ENCODE measurements at regions not wholly inside any gene's neighbourhood (a gene's known extent, or its start where the extent isn't known, plus 50 kb on each side); places are given as distances from the start of the nearest gene placed in this dataset.

DNA sequence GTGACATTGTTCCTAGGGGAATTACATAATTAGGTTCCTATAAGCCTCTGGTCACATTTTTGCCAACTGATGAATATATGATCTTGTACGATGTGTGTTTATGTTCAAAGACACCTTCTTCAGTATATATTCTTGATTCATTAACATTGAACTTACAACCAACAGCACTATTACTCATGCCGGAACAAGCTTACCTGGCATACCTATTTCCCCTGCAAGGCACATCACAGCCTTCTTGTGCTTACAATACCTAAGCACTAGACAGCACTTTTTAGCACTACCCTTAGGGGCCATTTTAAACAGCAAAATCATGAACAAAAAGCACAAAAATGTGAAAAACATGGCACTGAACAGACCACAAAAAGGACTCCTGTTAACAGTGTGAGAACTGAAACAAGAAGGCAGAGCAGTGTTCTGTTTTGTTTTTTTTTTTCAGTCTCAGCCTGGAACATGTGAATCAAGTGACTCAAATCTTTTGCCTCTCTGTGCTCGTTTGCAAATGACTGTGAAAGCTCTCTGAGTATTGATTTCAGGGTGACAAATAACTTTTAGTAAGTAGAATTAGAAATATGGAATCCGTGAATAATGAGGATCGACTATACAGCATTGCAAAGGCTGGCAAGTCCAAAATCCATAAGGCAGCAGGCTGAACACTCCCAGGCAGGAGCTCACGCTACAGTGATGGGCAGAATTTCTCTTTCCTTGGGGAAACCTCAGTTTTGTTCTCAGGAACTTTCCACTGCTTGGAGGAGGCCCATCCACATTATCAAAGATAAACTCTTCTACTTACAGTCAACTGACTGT is 102.3 kb upstream of the TSHZ2 start:
- DNase-seq: no peak
- in situ Hi-C loops (cut with MboI; ENCODE audit: low pct_unique_long_range_greater_than_20kb, low sequenced_read_pairs): no loop called here

DNA sequence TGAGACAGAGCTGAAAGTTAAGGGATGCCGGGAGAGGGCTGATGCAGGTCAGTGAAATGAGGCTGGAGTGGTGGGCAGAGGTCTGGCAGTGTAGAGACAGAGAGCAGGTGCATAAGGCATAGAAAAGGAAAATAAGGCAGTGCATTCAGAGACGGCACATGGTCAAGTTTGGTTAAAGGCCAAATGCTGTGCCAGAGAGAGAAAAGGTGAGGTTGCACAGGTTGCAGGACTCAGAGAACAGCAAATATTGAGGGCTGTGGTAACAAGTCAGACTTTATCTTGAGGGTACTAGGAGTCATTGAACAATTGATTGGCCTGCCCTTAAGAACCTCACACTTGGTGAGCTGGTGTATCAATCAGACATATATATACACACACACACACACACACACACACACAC is 102.9 kb upstream of the TSHZ2 start:
- DNase-seq: no peak
- in situ Hi-C loops (cut with MboI; ENCODE audit: low pct_unique_long_range_greater_than_20kb, low sequenced_read_pairs): no loop called here

GRCh38 chr20:52867305-52867704 is 104.9 kb upstream of the TSHZ2 start:
- in situ Hi-C loops (cut with MboI; ENCODE audit: low pct_unique_long_range_greater_than_20kb, low sequenced_read_pairs): no loop called here
- no peak for DNase-seq

GRCh38 chr20:52864916-52865605 is 107.1 kb upstream of the TSHZ2 start:
- in situ Hi-C loops (cut with MboI; ENCODE audit: low pct_unique_long_range_greater_than_20kb, low sequenced_read_pairs): no loop called here
- DNase-seq: no peak

- no peak for DNase-seq
- in situ Hi-C loops (cut with MboI; ENCODE audit: low pct_unique_long_range_greater_than_20kb, low sequenced_read_pairs): no loop called here
These were observed 112.8 kb upstream of the TSHZ2 start for GRCh38 chr20:52859156-52859876.

GRCh38 chr20:52852714-52853113 is 119.4 kb upstream of the TSHZ2 start:
- in situ Hi-C loops (cut with MboI; ENCODE audit: low pct_unique_long_range_greater_than_20kb, low sequenced_read_pairs): no loop called here
- DNase-seq: no peak

- no peak for DNase-seq
- in situ Hi-C loops (cut with MboI; ENCODE audit: low pct_unique_long_range_greater_than_20kb, low sequenced_read_pairs): no loop called here
These were observed 124.3 kb upstream of the TSHZ2 start for GRCh38 chr20:52847731-52848359.

GRCh38 chr20:52847029-52847660 is 125.0 kb upstream of the TSHZ2 start:
- in situ Hi-C loops (cut with MboI; ENCODE audit: low pct_unique_long_range_greater_than_20kb, low sequenced_read_pairs): no loop called here
- no peak for DNase-seq

DNA sequence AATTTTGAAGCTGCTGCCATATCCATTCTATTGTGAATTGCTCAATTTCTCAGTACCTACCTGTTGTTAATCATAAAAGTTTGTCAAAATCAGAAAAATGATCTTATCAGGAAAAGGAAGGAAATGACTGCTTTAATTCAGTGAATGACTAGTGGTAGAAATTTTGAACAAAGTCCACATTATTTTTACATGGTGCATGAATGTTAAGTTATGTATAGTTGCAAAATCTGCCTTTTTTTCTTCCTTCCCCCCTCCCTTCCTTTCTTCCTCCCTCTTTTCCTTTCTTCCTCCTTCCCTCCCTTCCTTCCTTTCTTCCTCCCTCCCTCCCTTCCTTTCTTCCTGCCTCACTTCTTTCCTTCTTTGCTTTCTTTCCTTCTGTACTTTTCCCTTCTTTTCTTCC is 127.1 kb upstream of the TSHZ2 start:
- in situ Hi-C loops (cut with MboI; ENCODE audit: low pct_unique_long_range_greater_than_20kb, low sequenced_read_pairs): no loop called here

GRCh38 chr20:52843425-52843824 is 128.7 kb upstream of the TSHZ2 start:
- DNase-seq: no peak
- in situ Hi-C loops (cut with MboI; ENCODE audit: low pct_unique_long_range_greater_than_20kb, low sequenced_read_pairs): no loop called here

More for the DNA sequence above, 127.1 kb upstream of the TSHZ2 start:
- DNase-seq: no peak

GRCh38 chr20:52841003-52841402 is 131.2 kb upstream of the TSHZ2 start:
- in situ Hi-C loops (cut with MboI; ENCODE audit: low pct_unique_long_range_greater_than_20kb, low sequenced_read_pairs): no loop called here
- DNase-seq: no peak

GRCh38 chr20:52840041-52840440 is 132.1 kb upstream of the TSHZ2 start:
- in situ Hi-C loops (cut with MboI; ENCODE audit: low pct_unique_long_range_greater_than_20kb, low sequenced_read_pairs): no loop called here
- no peak for DNase-seq

DNA sequence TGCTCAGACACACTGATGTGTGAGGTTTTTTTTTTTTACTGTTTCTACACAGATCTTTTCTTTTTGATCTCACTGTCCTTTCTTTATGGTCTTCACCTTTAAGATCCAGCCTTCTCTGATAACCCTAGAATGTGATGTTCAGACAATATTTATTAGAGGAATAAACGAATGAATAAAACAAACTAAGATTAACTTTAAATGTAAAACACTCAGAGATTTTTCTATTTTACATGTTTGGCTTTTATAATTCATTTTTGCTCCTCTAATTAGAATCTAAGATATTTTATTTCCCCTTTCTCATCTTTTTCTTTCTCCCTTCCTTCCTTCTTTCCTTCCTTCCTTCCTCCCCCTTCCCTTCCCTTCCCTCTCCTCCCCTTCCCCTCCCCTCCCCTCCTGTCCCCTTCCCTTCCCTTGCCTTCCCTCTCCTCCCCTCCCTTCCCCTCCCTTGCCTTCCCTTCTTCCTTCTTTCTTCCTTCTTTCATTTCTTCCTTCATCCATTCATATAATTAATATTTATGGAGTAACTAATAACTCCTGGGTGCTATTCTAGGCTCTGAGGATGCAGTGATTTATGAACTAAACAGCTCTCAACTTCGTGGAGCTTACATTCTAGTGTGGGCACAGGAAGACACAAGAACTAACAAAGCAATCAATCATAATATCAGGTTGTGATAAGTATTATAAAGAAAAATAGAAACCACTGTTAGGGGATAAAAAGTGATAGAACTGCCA is 133.5 kb upstream of the TSHZ2 start:
- in situ Hi-C loops (cut with MboI; ENCODE audit: low pct_unique_long_range_greater_than_20kb, low sequenced_read_pairs): no loop called here
- no peak for DNase-seq

DNA sequence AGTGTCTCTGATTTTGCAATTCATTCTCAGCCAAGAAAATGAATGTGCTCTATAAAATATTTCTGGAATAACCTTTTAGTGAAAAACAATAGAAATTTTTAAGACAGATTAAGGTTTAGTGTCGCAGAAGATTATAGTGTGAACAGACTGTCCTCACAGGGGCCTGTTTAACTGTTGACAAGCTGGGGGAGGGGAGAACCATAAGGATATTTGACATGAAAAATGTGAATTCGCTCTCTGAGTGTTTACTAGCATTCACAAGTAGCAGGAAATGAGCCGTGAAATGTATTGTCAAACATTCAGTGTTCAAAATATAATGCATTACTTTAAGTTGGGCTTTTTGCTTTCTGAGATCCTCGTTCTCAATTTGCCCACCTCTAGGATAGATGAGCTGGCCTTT is 134.8 kb upstream of the TSHZ2 start:
- DNase-seq: no peak
- in situ Hi-C loops (cut with MboI; ENCODE audit: low pct_unique_long_range_greater_than_20kb, low sequenced_read_pairs): no loop called here

DNA sequence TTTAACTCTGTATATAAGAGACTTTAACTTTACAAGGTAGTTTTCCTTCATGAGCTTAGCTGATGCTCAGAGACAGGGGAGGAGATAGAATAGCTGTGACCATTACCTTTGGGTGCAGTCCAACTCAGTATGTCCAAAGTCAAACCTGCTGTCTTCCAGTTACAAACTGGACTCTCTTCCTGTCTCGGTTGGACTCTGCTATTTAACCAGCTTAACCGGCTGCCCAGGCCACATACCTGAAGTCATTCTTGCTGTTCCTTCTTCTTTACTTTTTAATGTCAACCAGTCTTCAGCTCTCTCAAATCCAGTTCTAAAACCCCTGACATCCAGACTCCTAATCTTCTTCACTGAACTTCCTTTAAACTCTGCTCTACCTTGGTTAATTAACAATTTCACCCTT is 138.3 kb upstream of the TSHZ2 start:
- DNase-seq: no peak
- in situ Hi-C loops (cut with MboI; ENCODE audit: low pct_unique_long_range_greater_than_20kb, low sequenced_read_pairs): no loop called here

DNA sequence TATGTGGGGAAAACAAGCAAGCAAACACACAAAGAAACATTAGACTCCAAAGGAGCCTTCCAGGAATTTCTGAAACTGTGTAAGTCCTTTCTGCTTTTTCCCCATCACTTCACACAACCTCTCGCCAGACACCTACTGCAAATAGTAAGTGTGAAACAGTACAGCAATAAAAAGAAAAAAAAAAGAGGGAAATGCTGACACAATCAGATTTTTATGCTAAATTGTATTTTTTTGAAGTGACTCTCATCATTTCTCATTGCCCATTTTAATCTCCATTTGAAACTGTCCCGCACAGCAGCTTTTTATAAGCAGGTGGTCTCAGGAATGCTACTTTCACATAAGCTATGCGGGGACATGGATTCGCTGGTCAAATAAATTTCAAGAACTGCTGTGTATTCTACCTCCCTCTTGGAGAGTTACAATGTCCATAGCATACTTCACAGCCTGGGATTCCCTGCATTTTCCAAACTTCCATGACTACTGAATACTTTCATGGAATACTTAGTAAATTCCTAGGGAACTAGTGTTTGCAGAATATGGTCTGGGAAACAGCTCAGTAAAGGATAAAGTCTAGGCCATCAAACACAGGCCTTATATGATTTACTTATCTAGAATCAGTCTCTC is 139.9 kb upstream of the TSHZ2 start:
- in situ Hi-C loops (cut with MboI; ENCODE audit: low pct_unique_long_range_greater_than_20kb, low sequenced_read_pairs): no loop called here
- no peak for DNase-seq

DNA sequence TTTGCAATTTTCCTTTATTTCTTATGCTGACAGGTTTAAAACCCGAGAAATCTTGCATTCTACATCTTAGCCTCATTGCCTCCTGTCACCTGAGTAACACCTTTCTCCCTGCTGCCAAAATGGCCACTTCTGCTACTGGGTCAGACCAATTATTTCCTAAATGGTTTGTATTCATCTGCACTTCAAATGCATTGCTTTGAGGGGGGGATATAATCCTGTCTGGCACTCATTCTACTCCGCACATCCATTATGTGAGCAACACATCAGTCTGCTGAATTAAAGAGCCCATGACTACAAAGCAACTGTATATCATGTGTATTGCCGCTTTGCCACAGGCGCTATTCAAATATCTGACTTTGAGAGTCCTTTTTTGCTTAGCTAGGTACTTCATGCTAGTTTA is 141.6 kb upstream of the TSHZ2 start:
- in situ Hi-C loops (cut with MboI; ENCODE audit: low pct_unique_long_range_greater_than_20kb, low sequenced_read_pairs): no loop called here
- DNase-seq: no peak

DNA sequence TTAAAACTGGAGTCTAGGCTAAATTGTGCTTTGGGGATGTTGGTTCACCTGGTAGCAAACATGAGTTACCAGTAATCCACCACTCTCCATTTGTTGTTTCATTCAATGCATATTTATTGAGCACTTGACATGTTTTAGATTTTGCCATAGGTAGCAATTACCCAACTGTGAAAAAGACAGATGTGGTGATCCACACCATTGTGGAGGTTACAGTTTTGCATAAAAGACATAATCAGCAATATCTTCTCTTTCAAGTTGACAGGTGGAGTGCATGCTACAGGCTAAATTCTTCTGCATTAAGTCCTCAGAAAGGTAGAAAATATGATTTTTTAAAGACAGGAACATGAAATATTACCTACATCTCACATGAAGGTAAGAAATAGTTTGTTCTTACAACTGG is 143.0 kb upstream of the TSHZ2 start:
- DNase-seq: no peak
- in situ Hi-C loops (cut with MboI; ENCODE audit: low pct_unique_long_range_greater_than_20kb, low sequenced_read_pairs): no loop called here

Measured in KBM-7 (cell line).